ENCODE measurements at regions not wholly inside any gene's neighbourhood (a gene's known extent, or its start where the extent isn't known, plus 50 kb on each side); places are given as distances from the start of the nearest gene placed in this dataset.

- Mint-ChIP-seq H3K27me3 (ENCODE audit: unreplicated experiment) (peaks cover under 1% of the 10 kb centered on the region), H3K4me1 (ENCODE audit: unreplicated experiment) (peaks cover 18% of the 10 kb centered on the region), H3K27ac (ENCODE audit: unreplicated experiment) (no peak overlapping the region), H3K4me3 (ENCODE audit: unreplicated experiment) (no peak overlapping the region), H3K9me3 (ENCODE audit: unreplicated experiment) (peaks cover 10% of the 10 kb centered on the region), H3K36me3 (ENCODE audit: unreplicated experiment) (no peaks in the 10 kb centered on the region)
- peak; percentile 27 for DNase-seq (ENCODE audit: extremely low spot score, unreplicated experiment)
- TF ChIP-seq CTCF (IDR thresholded peaks at IDR 0.05) = no peak
Measured at GRCh38 chr7:3243256-3243655, 57.8 kb upstream of the SDK1 start.

- Mint-ChIP-seq H3K27ac (ENCODE audit: unreplicated experiment) (no peak overlapping the region), H3K4me1 (ENCODE audit: unreplicated experiment) (peaks cover 18% of the 10 kb centered on the region), H3K27me3 (ENCODE audit: unreplicated experiment) (no peaks in the 10 kb centered on the region), H3K36me3 (ENCODE audit: unreplicated experiment) (no peaks in the 10 kb centered on the region), H3K4me3 (ENCODE audit: unreplicated experiment) (no peak overlapping the region), H3K9me3 (ENCODE audit: unreplicated experiment) (peaks cover 10% of the 10 kb centered on the region)
- DNase-seq (ENCODE audit: extremely low spot score, unreplicated experiment) = peak; percentile 64
- TF ChIP-seq CTCF (IDR thresholded peaks at IDR 0.05) = no peak
Measured at GRCh38 chr7:3243680-3244079, 57.4 kb upstream of the SDK1 start.

- Mint-ChIP-seq H3K4me1 (ENCODE audit: unreplicated experiment) (peaks cover 18% of the 10 kb centered on the region), H3K27ac (ENCODE audit: unreplicated experiment) (no peak overlapping the region), H3K4me3 (ENCODE audit: unreplicated experiment) (no peak overlapping the region), H3K9me3 (ENCODE audit: unreplicated experiment) (peaks cover 10% of the 10 kb centered on the region), H3K36me3 (ENCODE audit: unreplicated experiment) (no peaks in the 10 kb centered on the region), H3K27me3 (ENCODE audit: unreplicated experiment) (no peaks in the 10 kb centered on the region)
- no peak for TF ChIP-seq CTCF (IDR thresholded peaks at IDR 0.05)
- peak; percentile 38 for DNase-seq (ENCODE audit: extremely low spot score, unreplicated experiment)
Measured at GRCh38 chr7:3244241-3244814, 56.7 kb upstream of the SDK1 start.

DNA sequence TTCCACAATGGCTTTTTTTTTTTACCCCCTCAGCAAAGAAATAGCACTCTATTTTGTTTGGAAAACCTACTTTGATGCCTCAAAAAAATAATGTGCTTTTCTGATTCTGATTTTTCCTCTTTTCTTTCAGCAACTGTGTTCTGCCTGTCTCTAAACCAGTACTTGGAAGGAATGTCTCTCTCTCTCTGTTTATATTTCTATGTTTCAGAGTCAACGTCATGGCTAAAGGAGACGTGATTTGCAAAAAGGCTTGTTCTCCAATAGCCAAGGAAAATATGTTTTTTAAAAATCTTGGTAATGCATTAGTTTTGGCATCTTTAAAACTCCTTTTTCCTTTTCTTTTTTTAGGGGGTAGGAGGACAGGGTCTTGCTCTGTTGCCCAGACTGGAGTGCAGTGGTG, 56.0 kb upstream of the SDK1 start:
- no peak overlapping the region for H3K4me3 Mint-ChIP-seq (ENCODE audit: unreplicated experiment)
- no peak for DNase-seq (ENCODE audit: extremely low spot score, unreplicated experiment)
- peaks cover 10% of the 10 kb centered on the region for H3K9me3 Mint-ChIP-seq (ENCODE audit: unreplicated experiment)
- TF ChIP-seq CTCF (IDR thresholded peaks at IDR 0.05) = no peak
- H3K27me3 Mint-ChIP-seq (ENCODE audit: unreplicated experiment) = peaks cover 2% of the 10 kb centered on the region
- H3K27ac Mint-ChIP-seq (ENCODE audit: unreplicated experiment) = no peak overlapping the region
- peaks cover 18% of the 10 kb centered on the region for H3K4me1 Mint-ChIP-seq (ENCODE audit: unreplicated experiment)
- H3K36me3 Mint-ChIP-seq (ENCODE audit: unreplicated experiment) = no peaks in the 10 kb centered on the region

DNA sequence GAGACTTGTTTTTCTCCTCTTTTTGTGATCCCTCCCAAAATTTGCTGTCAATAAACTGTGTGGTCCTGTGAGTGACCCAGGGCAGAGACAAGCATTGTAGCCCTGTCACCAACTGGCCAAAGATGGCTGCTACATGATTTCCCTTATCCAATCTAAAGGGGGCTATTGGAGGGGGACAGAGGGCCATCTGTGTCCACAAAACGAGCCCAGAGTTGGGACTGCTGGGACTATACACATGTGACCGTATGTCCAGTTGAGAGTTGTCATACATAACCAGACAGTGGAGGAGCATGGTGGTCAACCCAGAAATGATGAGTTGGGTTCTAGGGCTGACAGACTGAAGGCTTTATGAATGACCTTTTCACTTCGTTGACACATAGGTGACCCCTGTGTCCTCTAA, 55.3 kb upstream of the SDK1 start:
- TF ChIP-seq CTCF (IDR thresholded peaks at IDR 0.05) = no peak
- H3K27ac Mint-ChIP-seq (ENCODE audit: unreplicated experiment) = no peak overlapping the region

More for the DNA sequence above, 55.3 kb upstream of the SDK1 start:
- Mint-ChIP-seq H3K36me3 (ENCODE audit: unreplicated experiment) (no peaks in the 10 kb centered on the region), H3K4me3 (ENCODE audit: unreplicated experiment) (no peak overlapping the region), H3K9me3 (ENCODE audit: unreplicated experiment) (peaks cover 10% of the 10 kb centered on the region), H3K4me1 (ENCODE audit: unreplicated experiment) (peaks cover 18% of the 10 kb centered on the region), H3K27me3 (ENCODE audit: unreplicated experiment) (peaks cover 2% of the 10 kb centered on the region)
- DNase-seq (ENCODE audit: extremely low spot score, unreplicated experiment) = peak; percentile 40
